Mesothelial cell of epicardium (in vitro differentiated cells): ENCODE measurements at regions not wholly inside any gene's neighbourhood (a gene's known extent, or its start where the extent isn't known, plus 50 kb on each side); places are given as distances from the start of the nearest gene placed in this dataset.

Source experiments
- DNase-seq, 2 experiments: peaks; one replicate each; pipeline ENCODE4 v3.0.0; 2021; ENCODE audit warnings: low spot score in 2 of 2; ENCODE audit not compliant: unreplicated experiment in 2 of 2
- H3K27ac Mint-ChIP-seq: 2 replicates; pipeline ENCODE4 v1.8.0; 2021; ENCODE audit warnings: mixed read lengths
- H3K27me3 Mint-ChIP-seq: 2 replicates; pipeline ENCODE4 v1.8.0; 2021; ENCODE audit warnings: low read depth, mixed read lengths
- H3K36me3 Mint-ChIP-seq: 2 replicates; pipeline ENCODE4 v1.8.0; 2021; ENCODE audit warnings: mixed read lengths
- H3K4me1 Mint-ChIP-seq: 2 replicates; pipeline ENCODE4 v1.8.0; 2021; ENCODE audit warnings: mixed read lengths
- H3K4me3 Mint-ChIP-seq: 2 replicates; pipeline ENCODE4 v1.8.0; 2021; ENCODE audit warnings: mild to moderate bottlenecking, moderate library complexity, mixed read lengths
- H3K9me3 Mint-ChIP-seq: 2 replicates; pipeline ENCODE4 v1.8.0; 2021; ENCODE audit warnings: mixed read lengths
- CTCF ChIP-seq: fragments of 200-600 bp; sonication (generic); IDR thresholded peaks from one replicate; pipeline ENCODE4 v1.5.0; 2021; ENCODE audit warnings: antibody characterized with exemption; ENCODE audit not compliant: unreplicated experiment

- Mint-ChIP-seq H3K36me3 (no peaks in the 10 kb centered on the region), H3K27ac (no peak overlapping the region), H3K27me3 (peaks cover 48% of the 10 kb centered on the region), H3K4me3 (no peak overlapping the region), H3K9me3 (no peaks in the 10 kb centered on the region), H3K4me1 (no peaks in the 10 kb centered on the region)
- no peak for TF ChIP-seq CTCF
- no peak for DNase-seq
Measured at GRCh38 chr5:3341446-3342240, 254.0 kb upstream of the IRX1 start.

GRCh38 chr5:3340471-3340870 lies 255.2 kb upstream of the IRX1 start:
- no peaks in the 10 kb centered on the region for H3K9me3 Mint-ChIP-seq
- no peak for TF ChIP-seq CTCF
- H3K4me1 Mint-ChIP-seq, result no peaks in the 10 kb centered on the region
- no peak for DNase-seq
- peaks cover 48% of the 10 kb centered on the region for H3K27me3 Mint-ChIP-seq
- no peaks in the 10 kb centered on the region for H3K36me3 Mint-ChIP-seq
- no peak overlapping the region for H3K27ac Mint-ChIP-seq
- H3K4me3 Mint-ChIP-seq, result no peak overlapping the region

- peaks cover 41% of the 10 kb centered on the region for H3K27me3 Mint-ChIP-seq
- no peak for DNase-seq
- no peak overlapping the region for H3K4me3 Mint-ChIP-seq
- H3K36me3 Mint-ChIP-seq, result no peaks in the 10 kb centered on the region
- no peak for TF ChIP-seq CTCF
- no peak overlapping the region for H3K27ac Mint-ChIP-seq
- no peaks in the 10 kb centered on the region for H3K9me3 Mint-ChIP-seq
- H3K4me1 Mint-ChIP-seq, result no peaks in the 10 kb centered on the region
Measured at GRCh38 chr5:3339798-3340115, 255.9 kb upstream of the IRX1 start.

GRCh38 chr5:3339092-3339797 lies 256.4 kb upstream of the IRX1 start:
- H3K9me3 Mint-ChIP-seq, result no peaks in the 10 kb centered on the region
- H3K4me3 Mint-ChIP-seq, result no peak overlapping the region
- H3K27me3 Mint-ChIP-seq, result peaks cover 36% of the 10 kb centered on the region
- H3K36me3 Mint-ChIP-seq, result no peaks in the 10 kb centered on the region
- H3K27ac Mint-ChIP-seq, result no peak overlapping the region
- no peaks in the 10 kb centered on the region for H3K4me1 Mint-ChIP-seq
- DNase-seq, result no peak
- TF ChIP-seq CTCF, result no peak

GRCh38 chr5:3337812-3338541 lies 257.7 kb upstream of the IRX1 start:
- TF ChIP-seq CTCF, result no peak
- no peak overlapping the region for H3K27ac Mint-ChIP-seq
- H3K4me3 Mint-ChIP-seq, result no peak overlapping the region
- H3K27me3 Mint-ChIP-seq, result peaks cover 30% of the 10 kb centered on the region
- H3K9me3 Mint-ChIP-seq, result no peaks in the 10 kb centered on the region
- no peaks in the 10 kb centered on the region for H3K4me1 Mint-ChIP-seq
- DNase-seq, result no peak
- H3K36me3 Mint-ChIP-seq, result no peaks in the 10 kb centered on the region
